IMR-90 (cell line): ENCODE measurements at regions not wholly inside any gene's neighbourhood (a gene's known extent, or its start where the extent isn't known, plus 50 kb on each side); places are given as distances from the start of the nearest gene placed in this dataset.

Experiments
- ATAC-seq: fragments of 200-7000 bp; cut with Tn5 transposase; 2 replicates; pipeline ENCODE4 v1.9.1; 2020; ENCODE audit warnings: low read depth, mild to moderate bottlenecking, moderate library complexity
- BruUV-seq: library from RNA; stranded (reverse); fragments of 400-500 nt; replicated peaks from 2 replicates; lab custom pipeline; 2021; lab: Mats Ljungman, UMichigan
- CTCF ChIA-PET: fragments of 300-600 bp; formaldehyde crosslinking; extraction: SDS; loops from one replicate; lab custom pipeline; 2021; ENCODE audit warnings: antibody characterized with exemption; lab: Yijun Ruan, JAX
- POLR2A ChIA-PET: fragments of 300-600 bp; sonication (Branson Sonifier 250); formaldehyde crosslinking; loops from one replicate; lab custom pipeline; 2022; ENCODE audit warnings: antibody characterized with exemption; ENCODE audit not compliant: unreplicated experiment; lab: Charles Lee
- DNase-seq: peaks from one replicate; pipeline ENCODE4 v3.0.0; 2013
- H2AFZ ChIP-seq: replicated peaks from 2 replicates; pipeline ENCODE3; 2013; ENCODE audit warnings: low read length, mild to moderate bottlenecking; ENCODE audit not compliant: poor library complexity
- H2AK5ac ChIP-seq: 2 replicates; pipeline ENCODE4 v1.6.1; 2013; ENCODE audit warnings: low read depth, low read length, inconsistent platforms
- H2AK9ac ChIP-seq: replicated peaks from 2 replicates; pipeline ENCODE3; 2013; ENCODE audit warnings: mild to moderate bottlenecking, low read depth, low read length, moderate library complexity; ENCODE audit not compliant: poor library complexity
- H2BK120ac ChIP-seq: 2 replicates; pipeline ENCODE4 v1.6.1; 2013; ENCODE audit warnings: low read depth, low read length, inconsistent platforms
- H2BK15ac ChIP-seq: 3 replicates; pipeline ENCODE4 v1.6.1; 2013; ENCODE audit warnings: low read depth, low read length, inconsistent platforms
- H2BK20ac ChIP-seq: 2 replicates; pipeline ENCODE4 v1.6.1; 2013; ENCODE audit warnings: low read depth, mild to moderate bottlenecking, inconsistent platforms, low read length, moderate library complexity
- H2BK5ac ChIP-seq: 2 replicates; pipeline ENCODE4 v1.6.1; 2013; ENCODE audit warnings: mild to moderate bottlenecking, low read depth, low read length, inconsistent platforms; ENCODE audit not compliant: poor library complexity, severe bottlenecking
- H3K14ac ChIP-seq: replicated peaks from 2 replicates; pipeline ENCODE4 v1.6.1; 2013; ENCODE audit warnings: low read depth, low read length, inconsistent platforms
- H3K18ac ChIP-seq: 2 replicates; pipeline ENCODE4 v1.6.1; 2013; ENCODE audit warnings: low read depth, low read length, control low read depth
- H3K23ac ChIP-seq: 2 replicates; pipeline ENCODE4 v1.6.1; 2013; ENCODE audit warnings: low read depth, low read length, inconsistent platforms
- H3K27ac ChIP-seq: 2 replicates; pipeline ENCODE4 v1.5.1; 2013; ENCODE audit warnings: mild to moderate bottlenecking, control low read depth, low read length; ENCODE audit not compliant: insufficient read depth
- H3K27me3 ChIP-seq: 2 replicates; pipeline ENCODE4 v1.6.1; 2013; ENCODE audit warnings: low read length; ENCODE audit not compliant: control insufficient read depth, insufficient read depth
- H3K36me3 ChIP-seq: 2 replicates; pipeline ENCODE4 v1.6.1; 2013; ENCODE audit warnings: low read length, mixed read lengths; ENCODE audit not compliant: control insufficient read depth, insufficient read depth
- H3K4ac ChIP-seq: 2 replicates; pipeline ENCODE4 v1.6.1; 2013; ENCODE audit warnings: low read depth, low read length, inconsistent platforms
- H3K4me1 ChIP-seq: 2 replicates; pipeline ENCODE4 v1.6.1; 2013; ENCODE audit warnings: low read length, mixed read lengths; ENCODE audit not compliant: control insufficient read depth, insufficient read depth
- H3K4me2 ChIP-seq: 2 replicates; pipeline ENCODE4 v1.6.1; 2013; ENCODE audit warnings: low read depth, mild to moderate bottlenecking, control low read depth, low read length, moderate library complexity
- H3K4me3 ChIP-seq: 2 replicates; pipeline ENCODE4 v1.5.1; 2013; ENCODE audit warnings: low read depth, mild to moderate bottlenecking, control low read depth, low read length, moderate library complexity; ENCODE audit not compliant: insufficient read depth
- H3K56ac ChIP-seq: 2 replicates; pipeline ENCODE4 v1.6.1; 2013; ENCODE audit warnings: low read length, inconsistent platforms; ENCODE audit not compliant: insufficient read depth; ENCODE audit errors: extremely low read depth
- H3K79me1 ChIP-seq, 2 experiments: 2 replicates each; pipeline ENCODE4 v1.6.1; 2013; ENCODE audit warnings: low read length in 2 of 2, inconsistent platforms in 1 of 2, low read depth in 1 of 2
- H3K9ac ChIP-seq: 2 replicates; pipeline ENCODE4 v1.6.1; 2013; ENCODE audit warnings: low read depth, low read length, control low read depth
- H3K9me1 ChIP-seq: 2 replicates; pipeline ENCODE4 v1.6.1; 2013; ENCODE audit warnings: low read length, inconsistent platforms; ENCODE audit not compliant: insufficient read depth
- H3K9me3 ChIP-seq: 2 replicates; pipeline ENCODE4 v1.6.1; 2013; ENCODE audit warnings: low read length; ENCODE audit not compliant: control insufficient read depth, insufficient read depth
- H4K20me1 ChIP-seq: 2 replicates; pipeline ENCODE4 v1.6.1; 2013; ENCODE audit warnings: low read length, inconsistent platforms; ENCODE audit not compliant: insufficient read depth
- H4K5ac ChIP-seq: 2 replicates; pipeline ENCODE4 v1.6.1; 2013; ENCODE audit warnings: mild to moderate bottlenecking, low read depth, low read length, control low read depth
- H4K8ac ChIP-seq, 2 experiments: 2 replicates each; pipeline ENCODE4 v1.6.1; 2013; ENCODE audit warnings: low read depth in 2 of 2, low read length in 2 of 2, control low read depth in 1 of 2, inconsistent platforms in 1 of 2
- H4K91ac ChIP-seq: 2 replicates; pipeline ENCODE4 v1.6.1; 2013; ENCODE audit warnings: low read depth, low read length, inconsistent platforms; ENCODE audit not compliant: insufficient read depth
- BHLHE40 ChIP-seq: fragments of 150-350 bp; IDR thresholded peaks from 2 replicates; pipeline ENCODE4 v1.6.1; 2016; ENCODE audit warnings: mild to moderate bottlenecking, low read depth, low read length
- CEBPB ChIP-seq: IDR thresholded peaks from 2 replicates; pipeline ENCODE4 v1.6.1; 2012; ENCODE audit warnings: low read depth, low read length, improper control_type of control experiment
- FOS ChIP-seq: fragments of 150-350 bp; IDR thresholded peaks from 2 replicates; pipeline ENCODE4 v1.6.1; 2016; ENCODE audit warnings: low read depth, low read length
- MAZ ChIP-seq: IDR thresholded peaks from 2 replicates; pipeline ENCODE4 v1.6.1; 2012; ENCODE audit warnings: low read depth, mild to moderate bottlenecking, low read length, improper control_type of control experiment, moderate library complexity, borderline replicate concordance
- NFE2L2 ChIP-seq: fragments of 150-350 bp; IDR thresholded peaks from 2 replicates; pipeline ENCODE4 v1.6.1; 2016; ENCODE audit warnings: low read depth, mild to moderate bottlenecking, low read length
- RCOR1 ChIP-seq: IDR thresholded peaks from 2 replicates; pipeline ENCODE4 v1.6.1; 2012; ENCODE audit warnings: mild to moderate bottlenecking, low read length, improper control_type of control experiment; ENCODE audit not compliant: insufficient replicate concordance
- WGBS, 2 experiments: methylation state at CpG; one replicate each; pipeline versions ENCODE4 v1.1.5 to v1.1.7; 2013; ENCODE audit warnings: missing lambda C conversion rate in 2 of 2; ENCODE audit not compliant: insufficient read length in 1 of 2; ENCODE audit errors: extremely low coverage in 2 of 2; 5-methylcytosine and 5-hydroxymethylcytosine counted together
- dilution Hi-C: fragments of 300-500 bp; cut with HindIII; formaldehyde crosslinking; loops from one replicate; pipeline ENCODE4 v1.14.3; 2018; ENCODE audit warnings: low sequenced_read_pairs; ENCODE audit not compliant: unreplicated experiment
- in situ Hi-C: fragments of 300-500 bp; cut with MboI; formaldehyde crosslinking; loops from 3 replicates; pipeline ENCODE4 v1.14.3; 2019; ENCODE audit warnings: low sequenced_read_pairs, inconsistent platforms, mixed read lengths
- intact Hi-C: fragments of 100-400 bp; cut with micrococcal nuclease; formaldehyde crosslinking; loops from 2 replicates; pipeline ENCODE4 v1.10.0; 2022
- TF ChIP-seq, protein P1 (sequence below): fragments of 150-350 bp; IDR thresholded peaks from 2 replicates; pipeline ENCODE4 v1.6.1; 2016; ENCODE audit warnings: low read depth, mild to moderate bottlenecking, low read length, moderate library complexity, borderline replicate concordance

DNA sequence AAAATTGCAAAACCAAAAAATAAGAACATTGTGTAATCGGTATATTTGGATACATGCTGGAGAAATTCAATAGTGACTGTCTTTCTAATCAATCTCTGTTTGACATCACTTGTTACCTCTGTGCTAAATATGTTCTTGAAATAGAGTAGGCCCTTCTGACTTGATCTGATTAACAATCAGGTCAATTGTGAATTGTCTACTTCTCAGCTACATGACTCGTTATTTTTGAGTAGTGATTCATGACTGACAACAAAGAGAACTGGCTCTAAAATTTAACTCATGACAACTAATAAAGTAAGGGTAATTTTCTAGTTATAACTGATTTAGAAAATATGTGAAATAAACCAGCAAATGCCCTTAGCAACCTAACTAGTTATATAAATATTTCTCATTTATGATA, 312.1 kb downstream of the TMX3 start:
- Histone ChIP-seq H3K56ac (no peak overlapping the region), H3K23ac (no peak overlapping the region), H3K9me1 (no peaks in the 10 kb centered on the region), H2BK20ac (no peak overlapping the region), H2BK120ac (no peak overlapping the region), H2AK9ac (no peak overlapping the region), H2BK15ac (no peak overlapping the region), H3K9ac (no peak overlapping the region), H3K27me3 (no peaks in the 10 kb centered on the region), H3K79me1 (no peaks in the 10 kb centered on the region), H2BK5ac (no peak overlapping the region), H3K4me2 (no peak overlapping the region), H4K8ac (no peak overlapping the region), H3K9me3 (no peaks in the 10 kb centered on the region), H3K14ac (no peak overlapping the region), H2AFZ (no peak overlapping the region), H3K36me3 (no peaks in the 10 kb centered on the region), H4K20me1 (no peaks in the 10 kb centered on the region), H4K5ac (no peak overlapping the region), H4K91ac (no peak overlapping the region), H2AK5ac (no peak overlapping the region), H3K27ac (no peak overlapping the region), H3K4me3 (no peak overlapping the region), H3K4ac (no peak overlapping the region), H3K4me1 (no peaks in the 10 kb centered on the region), H3K18ac (no peak overlapping the region)
- dilution Hi-C loops (no loop called here), intact Hi-C loops (no loop called here), in situ Hi-C loops (no loop called here)
- TF ChIP-seq RCOR1 (no peak), FOS (no peak), NFE2L2 (no peak), CEBPB (no peak), MAZ (no peak), BHLHE40 (no peak)
- TF ChIP-seq, protein P1, sequence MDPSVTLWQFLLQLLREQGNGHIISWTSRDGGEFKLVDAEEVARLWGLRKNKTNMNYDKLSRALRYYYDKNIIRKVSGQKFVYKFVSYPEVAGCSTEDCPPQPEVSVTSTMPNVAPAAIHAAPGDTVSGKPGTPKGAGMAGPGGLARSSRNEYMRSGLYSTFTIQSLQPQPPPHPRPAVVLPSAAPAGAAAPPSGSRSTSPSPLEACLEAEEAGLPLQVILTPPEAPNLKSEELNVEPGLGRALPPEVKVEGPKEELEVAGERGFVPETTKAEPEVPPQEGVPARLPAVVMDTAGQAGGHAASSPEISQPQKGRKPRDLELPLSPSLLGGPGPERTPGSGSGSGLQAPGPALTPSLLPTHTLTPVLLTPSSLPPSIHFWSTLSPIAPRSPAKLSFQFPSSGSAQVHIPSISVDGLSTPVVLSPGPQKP, result no peak
- DNase-seq (no peak), ATAC-seq (no peak)
- POLR2A ChIA-PET, result no interaction called here
- no TSS peak for BruUV-seq
- CTCF ChIA-PET, result no interaction called here
- WGBS, 2 experiments, result no CpG with 5 or more reads among the region's 2 CpGs
